GM12873 (cell line): ENCODE measurements at regions not wholly inside any gene's neighbourhood (a gene's known extent, or its start where the extent isn't known, plus 50 kb on each side); places are given as distances from the start of the nearest gene placed in this dataset.

Source experiments
- TF ChIP-seq, protein P1 (sequence below): IDR thresholded peaks from 2 replicates; pipeline ENCODE4 v1.5.1; 2012; ENCODE audit warnings: low read depth, mild to moderate bottlenecking, moderate library complexity, low read length, control low read depth; ENCODE audit not compliant: insufficient read depth; ENCODE audit errors: missing control alignments

DNA sequence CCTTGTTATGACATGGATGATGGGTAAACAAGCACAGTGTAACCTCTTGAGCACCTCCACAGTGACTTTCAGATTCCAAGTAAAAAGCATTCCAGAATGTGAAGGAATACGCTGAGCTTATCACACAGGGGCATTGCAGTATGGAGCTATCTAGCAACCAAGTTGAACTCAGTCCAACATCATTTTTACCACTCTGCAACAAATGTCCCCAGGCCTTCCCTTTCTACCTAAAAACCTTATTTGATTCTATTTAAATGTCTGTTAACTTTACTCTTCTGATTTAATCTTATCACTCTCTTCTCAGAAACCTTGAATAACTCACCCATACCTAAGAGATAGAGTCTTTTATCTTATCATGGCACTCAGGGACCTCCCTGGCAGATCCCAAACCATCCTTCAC, 195.8 kb upstream of the CDYL start:
- TF ChIP-seq, protein P1, sequence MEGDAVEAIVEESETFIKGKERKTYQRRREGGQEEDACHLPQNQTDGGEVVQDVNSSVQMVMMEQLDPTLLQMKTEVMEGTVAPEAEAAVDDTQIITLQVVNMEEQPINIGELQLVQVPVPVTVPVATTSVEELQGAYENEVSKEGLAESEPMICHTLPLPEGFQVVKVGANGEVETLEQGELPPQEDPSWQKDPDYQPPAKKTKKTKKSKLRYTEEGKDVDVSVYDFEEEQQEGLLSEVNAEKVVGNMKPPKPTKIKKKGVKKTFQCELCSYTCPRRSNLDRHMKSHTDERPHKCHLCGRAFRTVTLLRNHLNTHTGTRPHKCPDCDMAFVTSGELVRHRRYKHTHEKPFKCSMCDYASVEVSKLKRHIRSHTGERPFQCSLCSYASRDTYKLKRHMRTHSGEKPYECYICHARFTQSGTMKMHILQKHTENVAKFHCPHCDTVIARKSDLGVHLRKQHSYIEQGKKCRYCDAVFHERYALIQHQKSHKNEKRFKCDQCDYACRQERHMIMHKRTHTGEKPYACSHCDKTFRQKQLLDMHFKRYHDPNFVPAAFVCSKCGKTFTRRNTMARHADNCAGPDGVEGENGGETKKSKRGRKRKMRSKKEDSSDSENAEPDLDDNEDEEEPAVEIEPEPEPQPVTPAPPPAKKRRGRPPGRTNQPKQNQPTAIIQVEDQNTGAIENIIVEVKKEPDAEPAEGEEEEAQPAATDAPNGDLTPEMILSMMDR = no peak

DNA sequence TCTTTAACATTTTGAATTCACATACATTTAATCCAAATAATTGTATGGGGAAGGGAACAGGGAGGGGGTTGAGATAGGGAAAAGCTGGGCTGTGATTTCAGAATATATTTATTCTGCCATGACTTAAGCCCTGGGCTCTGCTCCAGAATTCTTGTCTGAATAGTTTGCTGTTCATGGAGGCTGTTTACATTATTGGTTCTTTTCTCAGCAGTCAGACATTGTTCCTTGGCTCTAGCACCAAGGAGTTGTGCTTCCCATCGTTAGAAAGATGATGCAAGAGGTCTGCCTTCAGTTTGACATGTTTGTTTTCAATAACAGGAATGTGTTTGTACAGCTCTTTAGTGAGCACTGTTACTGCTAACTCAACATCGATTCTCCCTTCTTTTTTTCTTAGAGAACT, 198.8 kb upstream of the CDYL start:
- TF ChIP-seq, protein P1 = no peak

DNA sequence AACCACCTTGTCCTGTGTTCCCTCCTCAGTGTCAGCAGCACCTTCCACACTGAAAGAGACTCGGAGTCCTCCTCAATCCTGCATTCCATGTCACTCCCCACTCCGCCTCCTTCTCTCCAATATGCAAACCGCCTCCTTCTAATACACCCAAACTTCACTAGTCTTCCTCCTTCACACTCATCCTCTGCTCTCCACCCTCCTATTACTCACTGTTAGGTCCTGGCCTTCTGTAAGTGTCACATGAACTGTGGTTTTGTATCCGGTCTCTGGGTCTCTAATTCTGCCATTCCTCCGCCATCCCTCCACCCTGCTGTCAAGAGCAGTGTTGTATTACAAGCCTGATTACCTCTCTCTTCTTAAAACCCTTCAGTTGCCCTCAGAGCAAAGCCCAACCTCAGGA, 200.5 kb upstream of the CDYL start:
- TF ChIP-seq, protein P1 = no peak

DNA sequence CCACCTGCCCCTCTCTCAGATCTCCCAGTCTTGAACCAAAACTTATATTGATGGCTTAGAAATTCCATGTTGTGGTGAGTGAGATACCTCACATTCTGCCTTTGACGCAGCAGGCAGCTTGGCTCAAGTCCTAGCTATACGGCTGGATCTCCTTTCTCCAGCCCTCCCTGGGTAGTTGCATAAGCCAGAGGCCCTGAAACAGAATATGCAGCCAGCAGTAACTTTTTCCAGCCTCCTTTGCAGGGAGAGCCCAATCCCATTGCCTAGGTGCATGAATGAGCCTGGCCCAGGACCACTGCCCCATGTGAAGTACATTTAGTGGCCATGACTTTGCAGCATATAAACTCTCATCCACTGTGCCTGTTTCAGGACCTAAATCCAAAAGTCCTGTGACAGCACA, 202.2 kb upstream of the CDYL start:
- TF ChIP-seq, protein P1 = no peak

GRCh38 chr6:4571011-4571410, 205.2 kb upstream of the CDYL start:
- TF ChIP-seq, protein P1 = no peak

DNA sequence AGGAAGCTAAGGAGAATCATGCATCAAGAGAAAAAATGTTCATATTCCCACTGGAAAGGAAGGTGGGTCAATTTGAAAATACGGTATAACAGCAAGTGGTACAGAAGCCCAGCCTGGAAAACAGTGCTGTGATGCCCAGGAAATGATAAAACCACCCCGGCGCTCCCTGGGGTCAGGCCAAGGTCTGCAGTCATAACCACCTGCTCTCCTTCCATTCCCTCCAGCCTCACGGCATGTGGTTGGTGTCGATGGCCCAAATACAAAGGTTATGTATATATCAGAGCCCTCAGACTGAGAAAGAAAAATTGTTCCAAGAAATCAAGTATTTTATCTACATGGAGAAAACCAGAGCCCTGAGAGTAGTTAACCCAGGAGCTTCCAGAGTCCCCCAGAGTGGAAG, 208.1 kb upstream of the CDYL start:
- TF ChIP-seq, protein P1 = no peak

DNA sequence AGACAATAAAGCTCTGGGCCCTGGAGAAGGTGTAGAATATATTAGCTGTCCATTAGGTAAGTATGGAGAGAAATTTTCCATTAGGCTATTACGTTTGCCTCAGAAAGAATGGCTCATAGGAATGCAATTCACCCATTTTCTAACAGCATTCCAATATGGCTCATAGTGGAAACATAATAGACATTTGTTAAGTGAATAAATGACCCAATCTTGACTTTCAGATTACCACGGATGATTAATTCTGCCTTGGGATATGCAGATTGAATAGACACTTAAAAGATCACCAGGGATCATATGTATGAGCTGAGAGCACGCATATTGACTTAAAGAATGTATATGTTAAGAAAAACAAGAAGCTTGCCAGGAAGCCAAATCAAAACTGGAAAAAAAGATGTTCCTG, 209.1 kb upstream of the CDYL start:
- TF ChIP-seq, protein P1 = no peak
